IMR-90 (cell line): ENCODE measurements at regions not wholly inside any gene's neighbourhood (a gene's known extent, or its start where the extent isn't known, plus 50 kb on each side); places are given as distances from the start of the nearest gene placed in this dataset.

Experiments used
- BHLHE40 ChIP-seq: fragments of 150-350 bp; IDR thresholded peaks from 2 replicates; pipeline ENCODE4 v1.6.1; 2016; ENCODE audit warnings: mild to moderate bottlenecking, low read depth, low read length
- CEBPB ChIP-seq: IDR thresholded peaks from 2 replicates; pipeline ENCODE4 v1.6.1; 2012; ENCODE audit warnings: low read depth, low read length, improper control_type of control experiment
- CHD1 ChIP-seq: IDR thresholded peaks from 2 replicates; pipeline ENCODE4 v1.6.1; 2012; ENCODE audit warnings: low read depth, low read length, improper control_type of control experiment
- CTCF ChIP-seq: conservative IDR thresholded peaks from 2 replicates; pipeline ENCODE4 v1.5.1; 2012; ENCODE audit warnings: mild to moderate bottlenecking, low read depth, low read length, improper control_type of control experiment
- ELK1 ChIP-seq: fragments of 150-350 bp; IDR thresholded peaks from 2 replicates; pipeline ENCODE4 v1.6.1; 2016; ENCODE audit warnings: low read depth, mild to moderate bottlenecking, low read length, moderate library complexity, borderline replicate concordance
- MAZ ChIP-seq: IDR thresholded peaks from 2 replicates; pipeline ENCODE4 v1.6.1; 2012; ENCODE audit warnings: low read depth, mild to moderate bottlenecking, low read length, improper control_type of control experiment, moderate library complexity, borderline replicate concordance
- MXI1 ChIP-seq: IDR thresholded peaks from 2 replicates; pipeline ENCODE4 v1.6.1; 2012; ENCODE audit warnings: low read depth, mild to moderate bottlenecking, low read length, moderate library complexity, borderline replicate concordance
- POLR2A ChIP-seq: IDR thresholded peaks from 2 replicates; pipeline ENCODE4 v1.6.1; 2012; ENCODE audit warnings: mild to moderate bottlenecking, low read depth, low read length
- RAD21 ChIP-seq: IDR thresholded peaks from 2 replicates; pipeline ENCODE4 v1.6.1; 2012; ENCODE audit warnings: low read length, improper control_type of control experiment
- RCOR1 ChIP-seq: IDR thresholded peaks from 2 replicates; pipeline ENCODE4 v1.6.1; 2012; ENCODE audit warnings: mild to moderate bottlenecking, low read length, improper control_type of control experiment; ENCODE audit not compliant: insufficient replicate concordance
- RFX5 ChIP-seq: IDR thresholded peaks from 2 replicates; pipeline ENCODE4 v1.8.0; 2012; ENCODE audit warnings: low read depth, mild to moderate bottlenecking, low read length, moderate library complexity
- SMC3 ChIP-seq: fragments of 150-350 bp; IDR thresholded peaks from 2 replicates; pipeline ENCODE4 v1.6.1; 2016; ENCODE audit warnings: low read depth, mild to moderate bottlenecking, antibody characterized with exemption, low read length, moderate library complexity
- USF2 ChIP-seq: fragments of 150-350 bp; IDR thresholded peaks from 2 replicates; pipeline ENCODE4 v1.6.1; 2017; ENCODE audit warnings: mild to moderate bottlenecking, antibody characterized with exemption, low read length, low read depth

DNA sequence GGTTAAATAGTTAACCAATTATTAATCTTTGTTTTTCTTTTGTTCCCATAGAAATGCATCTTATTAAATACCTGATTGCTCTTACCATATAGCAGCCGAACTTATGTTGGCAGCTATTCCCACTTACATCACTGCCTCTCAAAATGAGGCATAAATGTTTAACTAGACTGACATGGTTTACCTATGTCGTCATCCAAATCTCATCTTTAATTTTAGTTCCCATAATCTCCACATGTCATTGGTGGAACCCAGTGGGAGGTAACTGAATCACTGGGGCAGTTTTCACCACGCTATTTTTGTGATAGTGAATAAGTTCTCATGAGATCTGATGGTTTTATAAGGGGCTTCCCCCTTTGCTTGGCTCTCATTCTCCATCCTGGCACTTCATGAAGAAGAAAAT lies 499.2 kb upstream of the ATP2B1 start:
- TF ChIP-seq RCOR1 (no peak), RFX5 (no peak), CTCF (no peak), CEBPB (no peak), POLR2A (no peak), RAD21 (no peak), USF2 (no peak), MXI1 (no peak), ELK1 (no peak), SMC3 (no peak), BHLHE40 (no peak), CHD1 (no peak), MAZ (no peak)
